Left ventricle myocardium inferior (tissue), 1 donor: ENCODE measurements at regions not wholly inside any gene's neighbourhood (a gene's known extent, or its start where the extent isn't known, plus 50 kb on each side); places are given as distances from the start of the nearest gene placed in this dataset.
A peak's percentile ranks its signal among the peaks of the same experiment; 100 is the strongest.
"Not testable (repeated sequence)": the region's sequence is repeated elsewhere in the genome, so short reads cannot be mapped to it uniquely, and the experiment has no call there.

Experiments used
- DNase-seq: peaks from one replicate; pipeline ENCODE4 v3.0.0-alpha.2; 2020
- H3K27ac ChIP-seq: fragments of 200-600 bp; replicated peaks from 2 replicates; pipeline ENCODE4 v1.8.0; 2021
- H3K27me3 ChIP-seq: fragments of 200-600 bp; 2 replicates; pipeline ENCODE4 v1.8.0; 2021; ENCODE audit warnings: low read depth
- H3K36me3 ChIP-seq: fragments of 200-600 bp; 2 replicates; pipeline ENCODE4 v1.8.0; 2021
- H3K4me1 ChIP-seq: fragments of 200-600 bp; 2 replicates; pipeline ENCODE4 v1.8.0; 2021
- H3K4me3 ChIP-seq: fragments of 200-600 bp; 2 replicates; pipeline ENCODE4 v1.8.0; 2021; ENCODE audit warnings: mild to moderate bottlenecking, moderate library complexity
- H3K9me3 ChIP-seq: fragments of 200-600 bp; replicated peaks from 2 replicates; pipeline ENCODE4 v1.8.0; 2021
- intact Hi-C: fragments of 100-400 bp; cut with micrococcal nuclease; formaldehyde crosslinking; loops from one replicate; pipeline ENCODE4 v1.11.0; 2022
- donor health status: DM: no; HTN: yes; CAD: no; lungs with severe emphysema.

DNA sequence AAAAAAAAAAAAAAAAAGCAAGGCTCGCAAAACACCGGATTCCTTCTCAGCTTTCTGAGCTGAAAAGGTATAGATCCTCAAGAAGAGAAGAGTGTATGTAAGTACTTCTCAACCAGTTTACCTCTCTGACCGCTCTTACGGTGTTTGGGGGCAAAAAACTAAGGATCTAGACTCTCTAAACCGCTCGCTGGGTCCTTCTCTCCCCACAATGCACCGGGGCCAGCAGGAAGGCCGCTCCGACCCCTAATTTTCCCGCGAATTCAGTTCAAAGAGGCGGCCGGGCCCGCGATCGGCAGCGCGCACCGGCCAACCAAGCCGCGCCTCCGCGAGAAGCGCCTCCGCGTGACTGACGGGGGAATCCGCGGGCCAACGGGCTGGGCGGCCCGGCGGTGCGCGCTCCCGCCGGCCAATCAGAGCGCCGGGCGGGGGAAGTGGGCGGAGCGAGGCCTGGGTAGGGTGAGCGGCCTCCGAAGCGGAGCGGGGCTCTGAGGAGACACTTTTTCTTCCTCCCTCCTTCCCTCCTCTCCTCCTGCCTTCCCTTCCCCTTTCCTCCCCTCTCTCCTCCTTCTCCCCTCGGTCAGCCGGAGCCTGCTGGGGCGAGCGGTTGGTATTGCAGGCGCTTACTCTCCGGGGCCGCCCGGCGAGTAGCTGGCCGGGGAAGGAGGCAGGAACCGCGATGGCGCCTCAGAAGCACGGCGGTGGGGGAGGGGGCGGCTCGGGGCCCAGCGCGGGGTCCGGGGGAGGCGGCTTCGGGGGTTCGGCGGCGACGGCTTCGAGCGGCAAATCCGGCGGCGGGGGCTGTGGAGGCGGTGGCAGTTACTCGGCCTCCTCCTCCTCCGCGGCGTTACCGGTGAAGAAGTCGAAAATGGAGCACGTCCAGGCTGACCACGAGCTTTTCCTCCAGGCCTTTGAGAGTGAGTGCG, 93.0 kb downstream of the CRLF3 start:
- intact Hi-C loops, H3K27me3 ChIP-seq, H3K36me3 ChIP-seq, H3K9me3 ChIP-seq: not testable (repeated sequence)
- H3K4me1 ChIP-seq = peaks cover 27% of the 10 kb centered on the region
- H3K4me3 ChIP-seq = peak overlapping the region; percentile 91
- DNase-seq = peak; percentile 88
- H3K27ac ChIP-seq = peak overlapping the region; percentile 92

DNA sequence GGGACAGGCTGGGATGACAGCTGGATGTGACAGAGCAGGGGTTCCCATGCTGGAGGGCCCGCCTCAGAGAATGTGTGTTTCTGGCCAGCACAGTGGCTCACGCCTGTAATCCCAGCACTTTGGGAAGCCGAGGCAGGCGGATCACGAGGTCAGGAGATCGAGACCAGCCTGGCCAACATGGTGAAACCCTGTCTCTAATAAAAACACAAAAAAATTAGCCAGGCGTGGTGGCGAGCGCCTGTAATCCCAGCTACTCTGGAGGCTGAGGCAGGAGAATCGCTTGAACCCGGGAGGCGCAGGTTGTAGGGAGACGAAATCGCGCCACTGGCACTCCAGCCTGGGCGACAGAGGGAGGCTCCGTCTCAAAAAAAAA, 93.7 kb downstream of the CRLF3 start:
- Histone ChIP-seq H3K4me1 (peaks cover 27% of the 10 kb centered on the region), H3K27ac (peak overlapping the region; percentile 92), H3K4me3 (peak overlapping the region; percentile 91)
- H3K9me3 ChIP-seq, H3K27me3 ChIP-seq, H3K36me3 ChIP-seq, DNase-seq, intact Hi-C loops: not testable (repeated sequence)

DNA sequence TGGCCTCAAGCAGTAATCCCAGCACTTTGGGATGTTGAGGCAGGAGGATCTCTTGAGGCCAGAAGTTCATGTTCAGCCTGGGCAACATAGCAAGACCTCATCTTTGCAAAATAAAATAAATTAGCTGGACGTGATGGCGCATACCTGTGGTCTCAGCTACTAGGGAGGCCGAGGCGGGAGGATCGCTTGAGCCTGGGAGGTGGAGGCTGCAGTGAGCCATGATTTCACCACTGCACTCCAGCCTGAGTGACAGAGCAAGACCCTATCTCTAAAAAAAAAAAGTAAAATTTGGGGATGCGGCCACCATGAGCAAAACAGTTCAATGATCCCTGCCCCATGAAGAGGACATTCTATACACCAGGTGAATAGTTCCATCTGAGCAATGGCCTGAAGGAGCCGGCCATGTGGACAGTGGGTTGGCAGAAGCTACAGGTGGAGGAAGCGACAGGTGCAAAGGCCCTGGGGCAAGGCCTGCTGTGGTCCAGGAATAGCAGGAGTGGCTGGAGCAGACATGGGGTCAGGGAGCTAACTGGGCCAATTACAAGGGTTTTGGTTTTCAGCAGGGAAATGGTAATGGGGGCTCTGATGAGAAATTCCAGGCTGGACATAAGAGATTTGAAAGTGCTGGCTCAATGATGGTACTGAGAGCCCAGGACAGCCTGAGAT, 94.2 kb downstream of the CRLF3 start:
- DNase-seq, intact Hi-C loops: not testable (repeated sequence)
- peak overlapping the region; percentile 91 for H3K4me3 ChIP-seq

DNA sequence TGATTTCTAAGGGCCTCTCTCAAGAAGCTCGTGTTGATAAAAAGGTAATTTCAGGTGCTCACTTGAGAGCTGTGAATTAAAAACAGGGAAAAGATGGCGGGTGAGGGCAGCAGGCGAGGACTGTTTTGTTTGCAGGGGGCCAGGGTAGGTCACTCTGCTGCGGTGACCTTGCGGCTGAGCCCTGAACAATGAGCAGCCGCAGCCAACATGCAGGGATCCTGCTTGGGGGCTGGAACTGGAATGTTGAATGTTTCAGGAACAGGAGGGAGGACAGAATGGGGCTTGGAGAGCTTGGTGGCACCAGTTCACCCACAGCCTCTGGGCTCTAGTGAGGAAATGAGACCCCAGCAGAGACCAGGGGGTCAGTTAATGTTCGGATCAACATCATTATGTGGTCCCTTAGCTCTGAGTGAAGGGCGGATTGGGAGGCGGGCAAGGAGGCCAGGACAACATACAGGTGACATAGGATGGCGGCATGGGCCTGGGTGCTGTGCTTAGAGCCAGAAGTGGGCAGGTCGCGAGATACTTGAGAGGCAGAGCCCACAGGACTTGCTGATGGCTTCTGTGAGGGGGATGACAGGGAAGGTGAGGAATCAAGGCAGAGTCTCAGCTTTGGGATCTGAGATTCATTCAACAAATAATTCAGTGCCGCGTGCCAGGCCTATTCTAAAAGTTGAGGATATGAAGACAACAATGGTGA, 94.9 kb downstream of the CRLF3 start:
- H3K9me3 ChIP-seq, intact Hi-C loops, H3K27me3 ChIP-seq, DNase-seq, H3K4me3 ChIP-seq, H3K27ac ChIP-seq, H3K36me3 ChIP-seq: not testable (repeated sequence)
- H3K4me1 ChIP-seq = peaks cover 27% of the 10 kb centered on the region

More for the DNA sequence above, 94.2 kb downstream of the CRLF3 start:
- H3K4me1 ChIP-seq = peaks cover 27% of the 10 kb centered on the region
- not testable (repeated sequence) for H3K9me3 ChIP-seq, H3K36me3 ChIP-seq, H3K27me3 ChIP-seq, H3K27ac ChIP-seq

DNA sequence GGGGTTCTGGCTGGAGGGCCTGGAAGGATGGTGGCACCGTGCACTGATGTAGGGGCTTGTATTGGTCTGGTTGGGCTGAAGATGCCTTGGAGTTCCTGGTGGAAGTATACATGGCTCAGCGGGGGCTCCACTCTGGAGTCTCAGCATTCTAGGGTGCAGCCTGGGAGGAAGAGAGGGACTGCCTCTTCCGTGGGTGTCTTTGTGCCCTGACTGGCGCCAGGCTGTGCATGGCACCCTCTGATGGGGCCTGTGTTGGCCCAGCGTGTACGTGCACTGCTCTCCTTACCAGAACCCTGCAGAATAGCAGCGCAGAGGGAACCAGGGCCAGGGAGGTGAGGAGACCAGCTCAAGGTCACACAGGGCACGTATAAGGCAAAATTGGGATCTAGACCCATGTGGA, 97.0 kb downstream of the CRLF3 start:
- intact Hi-C loops, H3K27me3 ChIP-seq, H3K4me1 ChIP-seq, H3K4me3 ChIP-seq, H3K27ac ChIP-seq, H3K36me3 ChIP-seq, H3K9me3 ChIP-seq: not testable (repeated sequence)
- DNase-seq = peak; percentile 6

DNA sequence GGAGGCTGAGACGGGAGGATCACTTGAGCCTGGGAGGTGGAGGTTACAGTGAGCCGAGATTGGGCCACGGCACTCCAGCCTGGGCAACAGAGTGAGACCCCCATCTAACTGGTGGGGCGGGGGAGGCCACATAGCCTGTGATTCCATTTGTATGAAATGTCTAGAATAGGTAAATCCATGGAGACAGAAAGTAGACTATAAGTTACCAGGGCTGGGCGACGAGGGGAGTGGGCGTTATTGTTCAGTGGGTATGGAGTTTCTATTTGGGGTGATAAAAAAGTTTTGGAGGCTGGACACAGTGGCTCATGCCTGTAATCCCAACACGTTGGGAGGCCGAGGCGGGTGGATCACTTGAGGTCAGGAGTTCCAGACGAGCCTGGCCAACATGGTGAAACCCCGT, 97.8 kb downstream of the CRLF3 start:
- H3K36me3 ChIP-seq, intact Hi-C loops, H3K4me1 ChIP-seq, H3K9me3 ChIP-seq, H3K27ac ChIP-seq, H3K4me3 ChIP-seq, H3K27me3 ChIP-seq, DNase-seq: not testable (repeated sequence)

DNA sequence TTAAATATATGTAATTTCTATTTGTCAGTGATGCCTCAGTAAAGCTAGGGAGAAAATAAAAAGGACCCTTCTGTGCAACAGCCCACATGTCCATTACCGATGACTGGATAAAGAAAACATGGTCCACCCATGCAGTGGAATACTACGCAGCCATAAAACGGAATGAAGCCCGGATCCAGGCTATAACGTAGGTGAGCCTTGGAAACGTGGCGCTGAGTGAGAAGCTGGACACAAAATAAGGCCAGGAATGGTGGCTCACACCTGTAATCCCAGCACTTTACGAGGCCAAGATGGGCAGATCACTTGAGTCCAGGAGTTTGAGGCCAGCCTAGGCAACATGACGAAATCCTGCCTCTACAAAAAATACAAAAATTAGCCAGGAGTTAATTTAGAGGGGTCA, 98.2 kb downstream of the CRLF3 start:
- DNase-seq, intact Hi-C loops, H3K9me3 ChIP-seq: not testable (repeated sequence)

DNA sequence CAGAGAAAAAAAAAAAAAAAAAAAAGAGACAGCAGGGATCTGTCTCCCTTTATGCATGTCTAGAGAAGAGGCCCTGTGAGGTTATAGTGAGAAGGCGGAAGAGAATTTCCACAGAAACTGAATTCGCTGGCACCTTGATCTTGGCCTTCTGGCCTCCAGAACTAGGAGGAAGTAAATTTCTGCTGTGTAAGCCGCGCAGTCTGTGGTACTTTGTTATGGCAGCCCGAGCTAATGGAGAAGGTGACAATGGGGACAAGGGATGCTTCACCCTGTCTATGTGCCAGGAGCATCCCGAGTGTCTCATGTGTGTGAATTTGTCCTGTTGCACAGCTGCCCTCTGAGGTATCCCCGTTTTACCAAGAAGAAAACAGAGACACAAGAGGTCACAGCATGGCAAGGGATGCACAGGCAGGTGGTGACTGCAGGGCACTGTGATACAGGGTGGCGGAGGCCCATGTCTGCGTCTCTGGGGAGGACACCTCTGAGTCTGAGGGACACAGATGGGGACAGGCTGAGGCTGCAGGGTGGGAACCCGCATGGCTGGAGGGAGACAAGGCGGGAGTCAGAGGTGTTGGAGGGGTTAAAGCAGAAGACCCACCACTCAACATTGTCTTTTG, 100.3 kb downstream of the CRLF3 start:
- H3K27ac ChIP-seq, H3K4me3 ChIP-seq, intact Hi-C loops, H3K9me3 ChIP-seq, H3K36me3 ChIP-seq, H3K4me1 ChIP-seq, H3K27me3 ChIP-seq: not testable (repeated sequence)
- peak; percentile 4 for DNase-seq

More for the DNA sequence above, 98.2 kb downstream of the CRLF3 start:
- not testable (repeated sequence) for H3K4me3 ChIP-seq, H3K4me1 ChIP-seq, H3K27me3 ChIP-seq, H3K36me3 ChIP-seq, H3K27ac ChIP-seq

- H3K27ac ChIP-seq, H3K4me3 ChIP-seq, H3K9me3 ChIP-seq, H3K36me3 ChIP-seq, intact Hi-C loops, H3K27me3 ChIP-seq, H3K4me1 ChIP-seq: not testable (repeated sequence)
- DNase-seq = peak; percentile 10
Measured at GRCh38 chr17:30722114-30722780, 102.2 kb downstream of the CRLF3 start.

GRCh38 chr17:30720971-30721370, 103.5 kb downstream of the CRLF3 start:
- H3K27me3 ChIP-seq, H3K36me3 ChIP-seq, intact Hi-C loops, H3K27ac ChIP-seq, H3K4me1 ChIP-seq, H3K9me3 ChIP-seq, H3K4me3 ChIP-seq: not testable (repeated sequence)
- DNase-seq = peak; percentile 5
